ENCODE measurements at regions not wholly inside any gene's neighbourhood (a gene's known extent, or its start where the extent isn't known, plus 50 kb on each side); places are given as distances from the start of the nearest gene placed in this dataset.

DNA sequence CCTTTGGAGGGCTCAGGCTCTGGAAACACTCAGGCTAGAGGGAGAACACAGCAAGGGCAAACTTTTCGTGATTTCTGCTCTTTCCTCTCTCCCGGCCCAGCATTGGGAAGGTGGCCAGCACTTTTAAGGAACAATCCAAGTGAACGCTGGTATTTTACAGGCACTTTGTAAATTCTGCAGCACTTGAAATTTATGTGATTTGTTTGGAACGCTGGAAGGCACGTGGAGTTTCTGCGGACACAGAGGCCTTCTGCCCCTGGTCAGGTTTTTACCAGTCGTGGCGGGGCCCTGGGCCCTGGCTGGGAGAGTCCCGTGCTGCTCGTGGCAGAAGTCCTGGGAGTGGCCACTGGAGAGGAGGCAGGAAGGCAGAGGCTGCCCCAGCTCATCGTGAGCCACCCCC, 188.6 kb downstream of the ENGASE start:
- DNase-seq: no peak

DNA sequence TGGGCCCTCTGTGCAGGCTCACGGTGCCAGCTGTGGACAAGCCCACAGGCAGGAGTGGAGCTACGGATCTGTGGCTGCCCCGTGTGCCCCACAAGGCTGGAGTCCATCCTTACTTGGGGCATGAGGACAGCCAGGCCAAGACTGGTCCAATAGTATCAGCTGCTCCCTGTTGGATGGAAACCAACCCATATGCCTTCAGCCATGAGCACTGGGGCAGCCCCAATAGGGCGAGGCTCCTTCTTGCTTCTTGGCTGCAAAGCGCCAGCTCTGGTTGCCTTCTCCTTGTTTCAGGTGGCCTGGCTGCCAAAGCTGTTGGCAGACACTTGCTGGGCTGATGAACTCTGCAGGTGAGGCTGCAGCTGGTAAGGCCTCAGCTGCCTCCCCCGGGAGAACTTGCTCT, 188.0 kb downstream of the ENGASE start:
- no peak for DNase-seq

DNA sequence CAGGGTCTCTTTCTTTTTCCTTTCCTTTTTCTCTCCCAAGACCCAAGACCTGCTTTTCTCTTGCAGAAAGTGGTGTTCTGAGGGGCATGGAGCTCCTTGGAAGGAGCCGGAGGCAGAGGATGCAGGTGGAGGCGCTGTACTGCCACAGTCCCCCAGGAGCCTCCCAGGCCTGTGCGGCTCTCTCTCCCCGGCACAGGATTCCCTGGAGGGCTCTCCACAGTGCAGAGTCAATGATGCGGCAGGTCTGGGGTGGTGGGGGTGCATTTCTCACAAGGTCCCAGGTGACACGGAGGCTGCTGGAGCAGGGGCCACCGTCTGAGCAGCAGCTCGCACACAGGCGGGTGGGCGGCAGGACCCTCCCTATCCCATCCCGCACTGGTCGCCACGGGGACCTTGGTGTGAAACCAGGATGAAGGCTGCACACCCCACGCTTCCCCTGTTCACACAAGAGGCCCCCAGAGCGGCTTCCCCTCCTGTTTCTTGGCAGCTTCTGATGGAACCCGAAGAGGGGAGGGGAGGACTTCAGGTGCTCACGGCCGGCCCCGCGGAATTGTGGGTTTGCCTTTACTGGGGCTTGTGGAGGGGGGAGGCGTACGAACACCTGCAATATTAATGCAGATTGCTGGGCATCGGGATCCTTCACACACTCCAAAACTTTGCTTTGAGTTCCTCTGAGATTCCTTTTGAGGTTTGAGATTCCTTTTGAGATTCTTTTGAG, 186.9 kb downstream of the ENGASE start:
- no peak for DNase-seq

DNA sequence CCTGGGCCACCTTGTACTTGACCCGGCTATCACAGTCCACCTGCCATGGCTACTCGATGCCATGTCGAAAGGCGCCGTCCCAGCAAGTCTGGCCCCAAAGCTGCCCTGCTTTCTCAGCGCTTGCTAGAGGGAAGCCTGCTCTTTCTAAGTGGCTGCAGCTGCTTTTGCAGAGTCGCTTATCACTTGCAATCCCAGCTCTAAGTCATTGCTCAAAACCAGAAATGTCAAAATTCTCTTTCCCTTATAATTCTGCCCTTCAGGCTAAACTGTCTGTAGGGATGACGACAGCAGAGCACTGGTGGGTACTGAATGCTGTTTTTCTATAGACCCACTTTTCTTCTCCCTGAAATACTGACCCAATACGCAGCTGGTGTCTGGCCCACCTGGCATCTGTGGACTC, 184.2 kb downstream of the ENGASE start:
- no peak for DNase-seq

DNA sequence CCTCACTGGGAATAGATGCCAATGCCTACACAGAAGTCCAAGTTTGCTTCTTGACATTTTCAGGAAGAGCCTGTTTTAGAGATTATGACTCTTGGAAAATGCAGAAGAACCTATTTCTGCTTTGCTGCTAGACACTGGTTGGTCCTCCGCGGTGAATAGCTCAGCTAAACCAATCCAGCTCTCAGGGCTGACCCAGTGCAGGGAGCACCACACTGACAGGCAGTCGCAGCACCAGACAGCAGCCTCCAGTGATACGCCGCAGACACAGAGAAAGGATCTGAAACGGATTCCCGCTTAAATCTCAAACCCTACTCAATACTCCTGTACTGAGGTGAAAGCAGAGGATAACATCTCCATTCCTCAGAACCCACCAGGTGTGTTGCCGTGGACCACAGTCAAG, 183.4 kb downstream of the ENGASE start:
- DNase-seq: no peak

DNA sequence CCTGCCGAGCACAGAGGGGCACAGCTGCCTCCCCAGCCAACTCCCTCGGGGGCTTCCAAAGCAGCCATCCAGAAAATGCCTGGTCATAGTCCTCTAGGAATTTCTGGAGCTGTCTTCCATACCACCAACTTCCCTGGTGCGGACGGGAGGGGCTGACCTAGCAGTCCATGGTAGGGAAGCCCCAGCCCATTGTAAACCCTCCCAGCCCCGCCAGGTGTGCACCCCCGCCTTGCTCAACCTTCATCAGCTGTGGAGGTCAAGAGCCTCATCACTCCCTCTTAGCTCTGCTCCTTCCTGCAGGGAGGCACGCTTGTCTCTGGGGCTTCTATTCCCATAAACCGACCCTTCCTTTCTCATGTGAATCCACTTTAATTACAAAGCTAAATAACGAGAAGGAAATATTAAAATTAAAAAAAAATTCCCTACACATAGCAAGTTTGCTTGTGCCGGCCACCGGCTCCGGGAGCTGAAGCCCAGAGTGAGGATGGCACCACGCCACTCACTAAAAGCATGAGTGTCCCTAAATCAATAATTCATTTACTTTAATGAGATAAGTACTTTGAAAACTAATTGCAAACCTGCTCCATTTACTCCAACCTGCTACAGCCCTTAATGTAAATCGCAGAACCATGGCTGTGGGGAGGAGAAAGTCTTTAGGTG, 181.4 kb downstream of the ENGASE start:
- DNase-seq: no peak

DNA sequence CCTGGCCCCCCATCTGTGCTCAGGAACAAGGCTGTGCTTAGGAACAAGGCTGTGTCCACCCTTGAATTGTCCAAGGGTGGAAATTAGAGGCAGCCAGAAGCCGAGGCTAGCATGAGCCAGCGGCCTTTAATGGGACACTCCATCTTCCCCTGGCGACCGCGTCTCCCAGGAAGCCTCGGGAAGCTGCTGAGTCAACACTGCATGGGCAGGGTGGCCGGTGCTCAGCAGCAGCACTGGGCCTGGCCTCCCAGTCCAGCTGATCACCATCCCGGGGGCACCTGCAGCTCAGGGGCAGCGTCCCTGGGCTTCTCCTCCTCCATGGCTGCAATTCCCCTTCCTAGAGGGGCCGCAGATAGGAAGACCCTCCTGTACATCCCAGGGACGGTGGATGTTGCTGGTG, 180.8 kb downstream of the ENGASE start:
- no peak for DNase-seq

DNA sequence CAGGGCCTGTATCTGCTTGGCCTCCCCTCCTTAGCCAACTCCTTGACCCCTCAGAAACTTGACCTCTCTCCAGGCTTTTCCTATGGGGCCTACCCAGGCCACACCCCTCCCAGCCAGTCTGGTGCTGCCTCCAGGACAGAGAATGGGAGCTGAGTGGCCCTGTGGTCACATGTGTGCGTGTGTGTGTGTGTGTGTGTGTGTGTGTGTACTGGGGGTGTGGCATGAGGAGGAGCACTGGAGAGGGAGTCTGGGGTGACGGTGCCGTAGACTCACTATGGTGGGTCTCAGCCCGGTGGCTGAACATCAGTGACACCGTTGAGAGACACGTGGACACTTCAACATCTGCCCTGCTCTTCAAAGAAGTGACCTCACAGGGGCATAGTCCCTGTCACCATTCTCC, 180.4 kb downstream of the ENGASE start:
- no peak for DNase-seq

DNA sequence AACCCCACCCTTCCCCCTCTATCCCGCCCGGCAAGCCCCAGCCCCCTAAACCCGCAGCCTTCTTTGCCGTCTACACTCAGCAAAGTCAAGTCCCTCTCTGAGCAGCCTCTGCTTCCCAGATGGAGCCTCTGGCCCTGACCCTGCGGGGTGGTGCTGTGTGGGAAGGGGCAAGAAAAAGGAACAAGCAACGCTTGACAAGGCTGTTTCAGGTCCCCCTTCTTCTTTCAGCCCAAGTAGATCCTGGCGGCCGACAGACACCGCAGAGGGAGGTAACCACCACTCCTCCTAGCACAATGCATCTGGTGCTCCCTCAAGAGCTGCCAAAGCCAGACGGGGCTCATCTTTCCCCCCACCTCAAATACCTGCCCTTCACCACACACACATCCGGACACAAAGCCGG, 178.3 kb downstream of the ENGASE start:
- DNase-seq: no peak

DNA sequence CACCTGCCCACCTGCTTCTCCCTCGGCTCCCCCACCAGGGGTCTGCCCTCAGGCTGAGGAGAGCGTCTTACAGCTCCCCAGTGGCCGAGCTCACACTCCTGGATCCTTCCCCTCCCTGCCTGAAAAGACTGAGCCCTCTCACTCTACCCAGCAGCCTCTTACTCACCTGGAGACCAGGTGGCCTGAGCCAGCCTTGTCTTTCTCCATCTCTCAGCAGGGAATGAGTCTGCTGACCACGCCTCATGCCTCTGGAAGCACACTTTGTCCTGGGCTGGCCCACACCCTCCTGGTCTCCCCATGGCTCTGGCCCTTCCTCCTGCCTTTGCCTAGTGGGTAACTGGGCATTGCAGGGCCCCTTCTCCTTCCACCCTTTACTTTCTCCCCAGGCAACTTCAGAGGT, 177.2 kb downstream of the ENGASE start:
- DNase-seq: no peak

DNA sequence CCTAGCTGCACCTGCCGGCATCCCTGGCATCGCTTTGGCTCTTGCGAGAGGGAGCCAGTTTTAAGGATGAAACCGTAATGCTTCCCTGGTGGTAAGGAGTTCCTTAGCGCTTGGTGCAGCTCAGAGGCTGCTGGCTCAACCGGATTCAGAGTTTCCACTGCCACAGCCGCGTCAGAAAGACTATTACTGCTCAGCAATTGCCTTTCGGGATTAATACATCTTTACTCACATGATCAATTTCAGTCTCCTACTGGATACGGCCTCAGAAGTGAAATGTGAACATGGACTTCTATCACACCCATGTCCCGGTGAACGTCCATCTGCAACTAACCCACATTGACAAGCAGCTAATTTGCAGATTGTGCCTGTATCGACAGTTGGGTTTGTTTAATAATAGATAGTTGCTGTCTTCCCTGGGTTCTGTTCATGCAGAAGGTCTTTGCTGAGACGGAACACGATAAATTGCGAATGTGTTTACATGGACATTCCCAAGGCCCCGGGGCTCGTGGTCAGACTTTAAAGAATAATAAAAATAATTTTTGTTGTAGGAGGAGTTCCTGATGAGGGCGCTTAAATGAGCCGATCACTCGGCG, 175.4 kb downstream of the ENGASE start:
- DNase-seq: no peak

DNA sequence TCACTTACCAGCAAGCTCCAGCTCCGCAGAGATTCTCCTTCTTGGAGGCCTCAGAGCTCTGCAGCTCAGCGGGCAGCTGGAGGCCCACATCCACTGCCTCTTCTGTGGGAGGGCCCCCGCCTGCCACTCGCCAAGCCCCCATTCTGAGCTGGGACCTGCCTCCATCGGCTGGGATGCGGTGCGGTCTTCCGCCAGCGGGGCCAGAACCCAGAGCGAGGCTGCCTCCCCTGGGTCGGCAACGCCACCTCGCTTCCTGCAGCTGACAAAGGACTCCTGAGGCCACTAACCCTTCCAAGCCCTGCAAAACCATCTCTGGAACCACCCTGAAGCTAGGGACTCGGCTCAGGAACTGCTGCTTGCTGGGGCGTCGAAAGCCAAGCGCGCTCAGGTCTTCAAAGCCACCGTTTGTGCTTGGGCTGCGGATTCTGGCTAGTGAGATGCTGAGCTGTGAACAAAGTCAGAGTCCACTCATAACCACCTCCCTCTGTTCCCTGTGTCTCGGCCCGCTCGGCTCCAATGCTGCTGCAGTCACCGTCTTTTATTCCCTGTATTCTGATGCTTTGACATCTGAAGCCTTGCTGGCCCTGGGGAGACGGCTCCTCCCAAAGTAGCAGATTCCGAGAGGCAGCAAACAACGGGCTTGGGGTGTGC, 174.3 kb downstream of the ENGASE start:
- no peak for DNase-seq

DNA sequence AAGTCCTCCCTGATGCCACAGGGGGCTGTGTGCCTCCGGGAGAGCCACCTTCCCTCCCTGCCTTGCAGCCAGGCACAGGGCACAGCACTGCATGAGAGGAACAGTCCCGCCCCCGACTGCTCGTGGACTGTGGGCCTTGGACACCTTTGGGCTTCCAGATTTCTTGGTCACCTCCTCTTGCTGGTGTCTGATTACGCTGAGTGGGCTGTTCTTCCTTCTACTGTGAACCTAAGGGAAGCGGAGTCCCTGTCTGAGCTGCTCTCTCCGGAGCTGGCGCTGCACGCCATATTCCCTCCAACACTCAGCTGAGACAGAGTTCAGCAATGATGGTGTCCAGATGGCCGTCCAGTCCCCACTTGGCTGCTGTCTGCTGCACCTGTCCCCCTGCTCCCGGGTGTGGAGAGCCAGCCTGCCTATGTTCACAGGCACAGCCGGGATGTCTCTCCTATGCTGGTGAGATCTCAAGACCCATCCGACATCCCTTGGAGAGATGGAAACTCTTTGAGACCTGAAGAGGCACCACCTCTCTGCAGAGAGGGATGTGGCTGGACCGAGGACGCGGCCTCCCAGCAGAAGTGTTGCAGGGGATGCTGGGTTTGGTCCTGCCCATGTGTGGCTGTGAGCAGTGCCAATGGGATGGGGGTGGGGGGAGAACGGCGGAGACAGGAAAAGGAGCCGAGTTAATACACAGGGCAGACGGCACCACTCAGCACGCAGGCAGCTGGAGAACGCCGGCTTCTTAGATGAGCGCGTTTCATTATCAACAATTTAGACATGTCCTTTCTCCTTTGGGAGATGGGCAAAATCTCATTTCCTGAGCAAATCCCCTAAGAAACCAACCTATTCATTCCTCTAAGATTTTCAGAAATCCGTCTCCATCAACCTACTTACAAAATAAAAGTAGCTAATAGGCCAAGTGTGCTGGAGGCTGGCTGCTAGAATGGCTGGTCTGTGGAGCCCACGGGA, 171.9 kb downstream of the ENGASE start:
- no peak for DNase-seq

DNA sequence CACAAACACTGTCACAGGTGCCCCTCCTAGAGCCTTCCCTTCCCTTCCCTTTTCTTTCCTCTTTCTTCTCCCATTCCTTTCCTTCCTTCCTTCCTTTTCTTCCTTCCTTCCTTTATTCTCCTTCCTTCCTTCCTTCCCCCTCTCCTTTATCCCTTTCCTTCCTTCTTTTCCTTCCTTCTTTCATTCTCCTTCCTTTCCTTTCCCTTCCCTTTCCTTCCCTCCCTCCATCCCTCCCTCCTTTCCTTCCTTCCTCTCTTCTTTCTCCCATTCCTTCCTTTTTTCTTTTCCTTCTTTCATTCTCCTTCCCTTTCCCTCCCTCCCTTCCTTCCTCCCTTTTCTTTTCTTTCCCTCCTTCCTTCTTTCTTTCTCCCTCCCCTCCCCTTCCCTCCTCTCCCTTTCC, 170.0 kb downstream of the ENGASE start:
- DNase-seq: no peak

DNA sequence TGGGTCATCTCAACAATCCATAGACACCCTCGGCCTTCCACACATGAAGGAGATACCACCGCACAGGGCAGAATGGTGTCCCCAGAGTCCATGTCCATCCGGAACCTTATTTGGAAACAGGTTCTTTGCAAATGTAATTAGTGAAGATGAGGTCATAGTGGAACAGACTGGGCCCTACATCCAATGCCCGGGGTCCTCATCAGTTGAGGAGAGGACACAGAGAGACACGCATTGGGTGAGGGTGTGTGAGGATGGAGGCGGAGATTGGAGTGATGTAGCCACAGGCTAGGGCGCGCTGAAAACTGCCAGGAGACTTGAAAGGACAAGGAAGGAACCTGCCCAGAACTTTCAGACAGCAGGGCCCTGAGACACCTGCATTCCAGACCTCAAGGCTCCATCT, 169.4 kb downstream of the ENGASE start:
- no peak for DNase-seq

DNA sequence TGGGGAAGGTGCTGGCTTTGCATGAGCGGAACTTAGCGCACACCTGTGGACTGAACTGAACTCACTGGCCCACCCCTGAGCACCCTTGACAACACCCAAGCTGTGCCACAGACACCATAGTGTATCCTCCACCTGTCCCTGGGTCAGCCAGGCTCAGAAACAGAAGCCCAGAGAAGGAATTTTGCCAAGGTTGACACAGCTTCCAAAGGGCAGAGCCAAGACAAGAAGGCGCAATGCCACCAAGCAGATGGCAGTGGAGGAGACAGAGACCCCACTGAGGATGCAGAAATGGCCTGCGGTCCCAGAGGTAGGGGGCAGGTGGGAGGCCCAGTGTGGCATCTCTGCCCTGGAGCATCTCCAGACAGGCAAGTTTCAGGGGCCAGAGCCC, 169.0 kb downstream of the ENGASE start:
- no peak for DNase-seq

DNA sequence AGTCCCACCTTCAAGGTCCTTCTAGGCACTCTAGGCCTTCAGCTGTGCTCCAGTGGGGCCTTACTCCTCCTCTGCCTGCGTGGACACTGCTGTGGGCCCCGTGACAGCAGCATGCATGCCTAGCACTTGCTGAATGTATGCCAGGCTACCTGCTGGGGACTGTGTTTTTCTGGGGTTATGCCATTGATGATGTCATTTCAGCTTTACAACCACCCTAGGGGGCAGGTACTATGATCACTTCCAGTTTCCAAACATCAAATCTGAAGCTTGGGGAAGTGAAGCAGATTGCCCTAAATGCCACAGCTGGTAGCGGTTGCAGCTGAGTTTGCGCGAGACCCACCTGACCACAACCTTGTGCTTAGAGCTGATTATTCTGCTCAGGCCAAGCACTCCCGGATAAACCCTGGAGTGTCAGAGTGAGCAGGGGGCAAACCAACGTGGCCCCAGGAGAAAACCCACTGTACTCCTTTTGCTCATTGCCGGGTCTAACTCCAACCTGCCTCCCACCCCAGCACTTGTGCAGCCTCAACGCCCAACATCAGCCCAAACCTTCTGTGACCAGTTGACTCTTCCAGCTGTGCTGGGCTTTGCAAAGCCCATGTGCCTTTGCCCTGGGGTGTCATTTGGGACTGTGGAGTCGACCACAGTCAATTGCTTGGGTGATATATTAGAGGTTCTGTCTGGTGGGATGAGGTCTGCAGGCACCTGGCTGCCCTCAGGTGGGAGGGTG, 168.4 kb downstream of the ENGASE start:
- DNase-seq: no peak

DNA sequence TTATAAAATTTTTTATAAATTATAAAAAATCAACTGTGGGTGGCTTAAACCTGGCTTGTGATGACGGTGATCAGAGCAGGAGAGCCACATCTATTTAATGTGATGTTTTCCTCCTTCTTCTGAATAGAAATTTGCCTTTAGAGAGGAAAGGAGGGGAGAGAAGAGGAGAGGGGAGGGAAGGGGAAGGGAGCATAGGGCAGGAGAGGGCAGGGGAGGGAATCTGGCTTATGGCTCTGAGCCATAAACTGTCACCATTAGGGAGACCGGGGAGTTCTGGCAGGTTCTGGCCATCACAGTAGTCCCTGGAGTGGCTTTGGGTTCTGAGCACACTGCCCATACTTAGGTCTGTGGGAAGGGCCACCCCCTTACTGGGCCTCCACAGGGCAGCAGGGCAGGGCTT, 167.8 kb downstream of the ENGASE start:
- DNase-seq: no peak

DNA sequence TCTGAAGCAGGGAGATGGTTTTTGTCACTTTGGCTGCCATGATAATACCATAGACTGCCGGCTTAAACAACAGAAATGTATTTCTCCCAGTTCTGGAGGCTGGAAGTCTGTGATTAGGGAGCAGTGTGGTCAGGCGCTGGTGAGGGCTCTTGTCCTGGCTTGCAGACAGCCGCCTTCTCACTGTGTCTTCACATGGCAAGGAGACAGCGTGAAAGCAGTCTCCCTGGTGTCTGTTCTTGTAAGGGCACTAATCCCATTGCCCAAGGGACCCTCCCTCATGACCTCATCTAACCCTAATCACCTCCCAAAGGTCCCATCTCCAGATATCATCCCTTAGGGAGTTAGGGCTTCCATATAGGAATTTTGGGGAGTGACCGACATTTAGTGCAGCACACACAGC, 167.0 kb downstream of the ENGASE start:
- DNase-seq: no peak

DNA sequence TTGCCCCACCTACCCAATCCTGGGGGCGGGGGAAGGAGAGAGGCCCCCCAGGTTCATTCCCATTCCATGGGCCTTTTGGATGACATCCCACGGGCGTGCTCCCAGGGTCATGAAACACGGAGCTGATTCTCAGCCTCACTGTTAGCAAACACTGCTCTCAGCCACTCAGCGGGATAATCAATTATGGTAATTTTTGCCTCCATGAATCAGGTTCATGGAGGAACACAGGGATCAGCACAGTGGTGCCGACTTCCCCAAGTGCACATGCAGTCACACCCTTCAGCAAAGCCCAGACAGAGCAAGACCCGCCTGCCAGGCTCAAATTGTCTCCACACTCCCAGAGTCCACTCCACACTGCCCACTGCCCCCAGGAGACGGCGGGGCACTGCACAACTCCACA, 164.6 kb downstream of the ENGASE start:
- no peak for DNase-seq

DNA sequence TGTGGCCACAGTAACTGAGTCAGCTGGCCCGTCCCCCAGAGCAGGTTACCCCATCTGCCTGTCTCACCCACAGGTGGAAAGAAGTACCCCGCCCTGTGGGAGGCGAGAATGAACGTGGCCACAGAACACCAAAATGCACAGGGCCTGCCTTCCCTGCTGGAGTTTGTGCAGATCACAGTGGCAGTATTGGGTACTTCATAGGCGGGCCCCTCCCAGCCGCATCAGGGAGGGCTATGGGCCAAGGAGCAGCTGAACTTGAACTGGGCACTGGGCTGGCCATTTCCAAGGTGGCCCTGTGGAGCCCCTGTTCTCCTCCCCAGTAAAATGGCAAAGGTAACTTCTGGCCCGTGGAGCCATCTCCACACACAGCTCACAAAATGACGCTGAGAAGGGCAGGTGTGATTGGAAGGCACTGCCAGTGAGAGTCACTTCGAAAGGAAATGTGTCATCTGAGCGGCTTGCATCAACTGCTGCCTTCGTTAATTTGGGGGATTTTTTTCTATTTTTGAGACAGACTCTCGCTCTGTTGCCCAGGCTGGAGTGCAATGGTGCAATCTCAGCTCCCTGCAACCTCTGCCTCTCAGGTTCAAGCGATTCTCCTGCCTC, 162.9 kb downstream of the ENGASE start:
- no peak for DNase-seq

DNA sequence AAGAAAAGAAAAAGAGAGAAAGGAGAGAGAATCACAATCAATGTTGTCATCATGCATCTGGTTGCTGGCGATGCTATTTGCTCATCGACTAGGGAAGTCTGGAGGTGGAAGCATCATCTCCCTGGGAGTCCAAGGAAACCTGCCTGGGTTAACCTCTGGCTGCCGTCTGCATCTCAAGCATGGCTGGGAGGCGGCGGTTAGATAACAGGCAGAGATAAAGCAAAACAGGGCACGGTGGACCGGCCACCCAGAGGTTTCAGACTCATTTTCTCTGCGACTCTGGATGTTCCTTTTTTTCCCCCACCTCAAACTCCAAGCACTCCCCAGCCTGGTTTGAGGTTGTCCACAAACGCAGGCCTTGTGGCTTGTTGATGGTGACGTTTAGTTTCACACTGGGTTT, 161.2 kb downstream of the ENGASE start:
- DNase-seq: no peak
